ENCODE measurements at regions not wholly inside any gene's neighbourhood (a gene's known extent, or its start where the extent isn't known, plus 50 kb on each side); places are given as distances from the start of the nearest gene placed in this dataset.

- no peak overlapping the region for H3K14ac ChIP-seq (replicated peaks; ENCODE audit: low read depth, low read length)
- no peak overlapping the region for H3K9ac ChIP-seq (ENCODE audit: low read depth, low read length)
- no peak overlapping the region for H3K18ac ChIP-seq (ENCODE audit: low read depth, low read length)
- H4K91ac ChIP-seq (ENCODE audit: insufficient read depth, low read depth, low read length) = no peak overlapping the region
- intact Hi-C loops (cut with micrococcal nuclease) = loop anchor here (10.0 kb wide), 1 partner anchor 77 kb away; no protein-coding TSS in a partner anchor
- H3K4me1 ChIP-seq (ENCODE audit: control insufficient read depth, insufficient read depth, low read length) = no peaks in the 10 kb centered on the region
- no peak overlapping the region for H4K5ac ChIP-seq (ENCODE audit: low read depth, low read length)
- no peak overlapping the region for H2BK20ac ChIP-seq (ENCODE audit: low read depth, low read length)
- no peaks in the 10 kb centered on the region for H3K9me3 ChIP-seq (ENCODE audit: control insufficient read depth, insufficient read depth, low read length)
- in situ Hi-C loops (cut with MboI; ENCODE audit: low sequenced_read_pairs) = no loop called here
- H3K23ac ChIP-seq (ENCODE audit: low read depth, low read length) = no peak overlapping the region
- H2BK5ac ChIP-seq (ENCODE audit: low read depth, low read length, poor library complexity, severe bottlenecking) = no peak overlapping the region
- no peak overlapping the region for H3K4ac ChIP-seq (ENCODE audit: low read depth, low read length)
- POLR2A ChIA-PET (ENCODE audit: unreplicated experiment) = no interaction called here
- no peak overlapping the region for H3K4me3 ChIP-seq (ENCODE audit: insufficient read depth, low read depth, low read length)
- H2BK120ac ChIP-seq (ENCODE audit: low read depth, low read length) = no peak overlapping the region
- H3K79me1 ChIP-seq (ENCODE audit: low read depth in 1 of 2, low read length in 2 of 2) = no peaks in the 10 kb centered on the region
- no peak overlapping the region for H3K27ac ChIP-seq (ENCODE audit: insufficient read depth, low read length)
- H2AK9ac ChIP-seq (replicated peaks; ENCODE audit: low read depth, low read length, poor library complexity) = no peak overlapping the region
- ATAC-seq (ENCODE audit: low read depth) = no peak
- no peak for DNase-seq
- peaks cover 9% of the 10 kb centered on the region for H3K27me3 ChIP-seq (ENCODE audit: control insufficient read depth, insufficient read depth, low read length)
- no peak overlapping the region for H2AFZ ChIP-seq (replicated peaks; ENCODE audit: low read length, poor library complexity)
- no peak for TF ChIP-seq RAD21 (IDR thresholded peaks at IDR 0.05; ENCODE audit: low read length)
- TF ChIP-seq POLR2A (IDR thresholded peaks at IDR 0.05; ENCODE audit: low read depth, low read length) = no peak
- no peak for TF ChIP-seq RFX5 (IDR thresholded peaks at IDR 0.05; ENCODE audit: low read depth, low read length)
- TF ChIP-seq CHD1 (IDR thresholded peaks at IDR 0.05; ENCODE audit: low read depth, low read length) = no peak
- TF ChIP-seq SMC3 (IDR thresholded peaks at IDR 0.05; ENCODE audit: low read depth, low read length) = no peak
- TF ChIP-seq NFE2L2 (IDR thresholded peaks at IDR 0.05; ENCODE audit: low read depth, low read length) = no peak
- TF ChIP-seq MAZ (IDR thresholded peaks at IDR 0.05; ENCODE audit: borderline replicate concordance, low read depth, low read length) = no peak
- no peak for TF ChIP-seq CTCF (conservative IDR thresholded peaks at IDR 0.05; ENCODE audit: low read depth, low read length)
- no peak for TF ChIP-seq USF2 (IDR thresholded peaks at IDR 0.05; ENCODE audit: low read depth, low read length)
- no peak for TF ChIP-seq MAFK (IDR thresholded peaks at IDR 0.05; ENCODE audit: low read depth, low read length)
- no peak for TF ChIP-seq RCOR1 (IDR thresholded peaks at IDR 0.05; ENCODE audit: insufficient replicate concordance, low read length)
- no peak for TF ChIP-seq BHLHE40 (IDR thresholded peaks at IDR 0.05; ENCODE audit: low read depth, low read length)
- no peak overlapping the region for H4K8ac ChIP-seq (ENCODE audit: low read depth in 2 of 2, low read length in 2 of 2)
- no peaks in the 10 kb centered on the region for H3K36me3 ChIP-seq (ENCODE audit: control insufficient read depth, insufficient read depth, low read length)
- CTCF ChIA-PET = no interaction called here
- H3K4me2 ChIP-seq (ENCODE audit: low read depth, low read length) = no peak overlapping the region
- no CpG with 5 or more reads among the region's 2 CpGs for WGBS, 2 experiments (ENCODE audit: extremely low coverage in 2 of 2, insufficient read length in 1 of 2)
- H2AK5ac ChIP-seq (ENCODE audit: low read depth, low read length) = no peak overlapping the region
- no peaks in the 10 kb centered on the region for H4K20me1 ChIP-seq (ENCODE audit: insufficient read depth, low read length)
- H3K56ac ChIP-seq (ENCODE audit: extremely low read depth, insufficient read depth, low read length) = no peak overlapping the region
- no peak overlapping the region for H2BK15ac ChIP-seq (ENCODE audit: low read depth, low read length)
- H3K9me1 ChIP-seq (ENCODE audit: insufficient read depth, low read length) = no peaks in the 10 kb centered on the region
- no TSS peak for BruUV-seq (replicated peaks)
- dilution Hi-C loops (cut with HindIII; ENCODE audit: low sequenced_read_pairs, unreplicated experiment) = no loop called here
Measured at GRCh38 chr1:36652011-36652410, 169.3 kb upstream of the CSF3R start.

Data from IMR-90 (cell line).